Uterus (tissue), 2 donors: ENCODE measurements at regions not wholly inside any gene's neighbourhood (a gene's known extent, or its start where the extent isn't known, plus 50 kb on each side); places are given as distances from the start of the nearest gene placed in this dataset.

Source experiments
- CTCF ChIP-seq, 4 experiments: fragments of 200-600 bp in 2 of 4; fragments of 450-650 bp in 2 of 4; sonication (generic) in 2 of 4; IDR thresholded peaks; one replicate each; pipeline ENCODE4 v1.5.1; 2016 to 2019; ENCODE audit warnings: antibody characterized with exemption in 4 of 4, mild to moderate bottlenecking in 2 of 4, moderate library complexity in 1 of 4
- POLR2A ChIP-seq, 2 donors: fragments of 450-650 bp; IDR thresholded peaks; one replicate each; pipeline ENCODE4 v1.6.1; 2016; ENCODE audit warnings: antibody characterized with exemption in 2 of 2, mild to moderate bottlenecking in 1 of 2, moderate library complexity in 1 of 2

GRCh38 chr13:50390503-50391248, 375.4 kb downstream of the KCNRG start:
- no peak for TF ChIP-seq CTCF (IDR thresholded peaks at IDR 0.05)
- no peak for TF ChIP-seq POLR2A (IDR thresholded peaks at IDR 0.05)
